ENCODE measurements at regions not wholly inside any gene's neighbourhood (a gene's known extent, or its start where the extent isn't known, plus 50 kb on each side); places are given as distances from the start of the nearest gene placed in this dataset. TPM values are rescaled to one million over a fixed set of nuclear protein-coding genes. Genes with fewer than 3 reads are reported as not detected.

DNA sequence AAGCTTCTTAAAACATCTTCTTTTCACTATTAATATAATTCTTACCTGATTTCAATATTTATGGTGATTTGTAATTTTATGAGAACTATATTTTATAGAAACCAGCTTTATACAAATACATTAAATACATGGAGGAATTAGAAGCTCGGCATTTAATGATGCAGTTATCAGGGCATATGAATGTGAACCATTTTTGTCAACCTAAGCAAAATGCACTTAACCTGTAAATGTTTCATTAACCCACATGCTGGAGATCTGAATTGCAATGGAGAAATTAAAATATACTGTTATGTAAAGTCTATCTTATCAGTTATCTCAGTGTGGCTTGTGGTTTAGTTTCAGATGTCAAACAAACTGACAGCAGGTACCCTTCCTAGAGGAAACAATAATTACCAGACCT is 63.2 kb upstream of the CDH12 start:
- Histone ChIP-seq H3K27ac (no peak overlapping the region), H3K9me2 (ENCODE audit: insufficient read depth) (no peaks in the 10 kb centered on the region), H3K79me2 (ENCODE audit: insufficient read depth) (no peaks in the 10 kb centered on the region), H3K4me2 (ENCODE audit: unreplicated experiment) (no peak overlapping the region), H3F3A (ENCODE audit: insufficient read depth) (no peaks in the 10 kb centered on the region), H3K4me1 (ENCODE audit: insufficient read depth) (no peaks in the 10 kb centered on the region), H3K36me3 (ENCODE audit: low read depth) (no peaks in the 10 kb centered on the region), H3K9ac (no peak overlapping the region), H3K4me3 (no peak overlapping the region), H4K20me1 (ENCODE audit: insufficient read depth) (no peaks in the 10 kb centered on the region), H2AFZ (no peak overlapping the region), H3K9me3 (ENCODE audit: low read depth) (no peaks in the 10 kb centered on the region), H3K27me3 (replicated peaks; ENCODE audit: insufficient read depth) (no peaks in the 10 kb centered on the region)
- in situ Hi-C loops (cut with MboI), result no loop called here
- TF ChIP-seq EZH2phosphoT487 (IDR thresholded peaks at IDR 0.05; ENCODE audit: insufficient read depth, low read depth) (no peak), EZH2 (IDR thresholded peaks at IDR 0.05; ENCODE audit: insufficient read depth, poor library complexity, severe bottlenecking) (no peak)
- WGBS, 2 experiments (ENCODE audit: low coverage in 1 of 2, low lambda C conversion rate in 2 of 2, missing lambda C conversion rate in 2 of 2), result 11 to 13% methylated on average over 1 of the region's 1 CpG
- DNase-seq, result no peak

DNA sequence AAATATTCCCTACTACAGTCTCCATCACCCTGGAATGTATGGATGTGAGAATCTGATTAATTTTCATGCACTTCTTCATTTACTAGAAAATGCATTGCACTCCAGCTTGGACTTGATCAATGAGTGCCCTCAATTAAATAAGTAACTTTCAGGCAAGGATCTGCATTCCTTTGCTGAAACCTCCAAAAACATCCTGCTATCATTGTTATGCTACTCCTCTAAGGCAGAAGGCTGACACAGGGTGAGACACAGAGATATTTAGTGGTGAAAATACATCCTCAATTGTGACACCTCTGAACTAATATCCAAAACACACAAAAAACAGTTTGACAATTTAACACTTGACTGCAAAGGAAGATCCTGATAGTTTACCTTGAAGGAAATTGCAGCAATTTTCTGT is 57.9 kb upstream of the CDH12 start:
- DNase-seq, result no peak
- Histone ChIP-seq H3K79me2 (ENCODE audit: insufficient read depth) (no peaks in the 10 kb centered on the region), H3K9ac (no peak overlapping the region), H3K27me3 (replicated peaks; ENCODE audit: insufficient read depth) (no peaks in the 10 kb centered on the region), H2AFZ (no peak overlapping the region), H3K4me2 (ENCODE audit: unreplicated experiment) (no peak overlapping the region), H3K27ac (no peak overlapping the region), H4K20me1 (ENCODE audit: insufficient read depth) (no peaks in the 10 kb centered on the region), H3K4me3 (no peak overlapping the region), H3K9me2 (ENCODE audit: insufficient read depth) (no peaks in the 10 kb centered on the region), H3K4me1 (ENCODE audit: insufficient read depth) (no peaks in the 10 kb centered on the region), H3F3A (ENCODE audit: insufficient read depth) (no peaks in the 10 kb centered on the region), H3K36me3 (ENCODE audit: low read depth) (no peaks in the 10 kb centered on the region), H3K9me3 (ENCODE audit: low read depth) (no peaks in the 10 kb centered on the region)
- in situ Hi-C loops (cut with MboI), result no loop called here
- TF ChIP-seq EZH2 (IDR thresholded peaks at IDR 0.05; ENCODE audit: insufficient read depth, poor library complexity, severe bottlenecking) (no peak), EZH2phosphoT487 (IDR thresholded peaks at IDR 0.05; ENCODE audit: insufficient read depth, low read depth) (no peak)

GRCh38 chr5:22910523-22910922 is 57.4 kb upstream of the CDH12 start:
- in situ Hi-C loops (cut with MboI), result no loop called here
- no peak for DNase-seq
- H3K4me1 ChIP-seq (ENCODE audit: insufficient read depth), result no peaks in the 10 kb centered on the region
- no peak overlapping the region for H3K9ac ChIP-seq
- TF ChIP-seq EZH2phosphoT487 (IDR thresholded peaks at IDR 0.05; ENCODE audit: insufficient read depth, low read depth) (no peak), EZH2 (IDR thresholded peaks at IDR 0.05; ENCODE audit: insufficient read depth, poor library complexity, severe bottlenecking) (no peak)
- no peaks in the 10 kb centered on the region for H4K20me1 ChIP-seq (ENCODE audit: insufficient read depth)
- no peak overlapping the region for H3K4me2 ChIP-seq (ENCODE audit: unreplicated experiment)
- H3K27ac ChIP-seq, result no peak overlapping the region
- no peak overlapping the region for H2AFZ ChIP-seq
- H3K4me3 ChIP-seq, result no peak overlapping the region
- no peaks in the 10 kb centered on the region for H3F3A ChIP-seq (ENCODE audit: insufficient read depth)
- H3K27me3 ChIP-seq (replicated peaks; ENCODE audit: insufficient read depth), result no peaks in the 10 kb centered on the region
- no peaks in the 10 kb centered on the region for H3K79me2 ChIP-seq (ENCODE audit: insufficient read depth)
- no peaks in the 10 kb centered on the region for H3K9me2 ChIP-seq (ENCODE audit: insufficient read depth)
- no peaks in the 10 kb centered on the region for H3K36me3 ChIP-seq (ENCODE audit: low read depth)
- 21 to 29% methylated on average over 1 of the region's 1 CpG for WGBS, 2 experiments (ENCODE audit: low coverage in 1 of 2, low lambda C conversion rate in 2 of 2, missing lambda C conversion rate in 2 of 2)
- no peaks in the 10 kb centered on the region for H3K9me3 ChIP-seq (ENCODE audit: low read depth)

DNA sequence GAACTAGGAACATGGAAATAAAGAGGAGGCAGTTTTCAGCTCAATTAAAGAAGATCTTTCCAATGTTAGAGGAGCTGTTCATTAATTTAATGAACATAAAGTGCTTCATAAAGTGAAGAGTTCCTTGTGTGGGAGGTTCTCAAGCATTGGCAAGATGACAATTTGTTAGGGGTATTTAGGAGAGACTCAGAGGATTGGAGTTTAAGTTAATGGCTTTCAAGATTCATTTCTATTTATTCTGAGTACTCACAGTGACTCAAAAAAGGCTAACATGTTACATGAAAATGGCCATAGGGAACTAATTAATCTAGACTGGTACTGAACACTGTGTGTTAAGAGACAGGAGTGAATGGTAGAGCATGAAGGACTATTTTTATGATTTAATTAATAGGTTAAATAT is 55.4 kb upstream of the CDH12 start:
- Histone ChIP-seq H3F3A (ENCODE audit: insufficient read depth) (no peaks in the 10 kb centered on the region), H2AFZ (no peak overlapping the region), H3K36me3 (ENCODE audit: low read depth) (no peaks in the 10 kb centered on the region), H3K27me3 (replicated peaks; ENCODE audit: insufficient read depth) (no peaks in the 10 kb centered on the region), H3K4me2 (ENCODE audit: unreplicated experiment) (no peak overlapping the region), H4K20me1 (ENCODE audit: insufficient read depth) (no peaks in the 10 kb centered on the region), H3K4me3 (no peak overlapping the region), H3K4me1 (ENCODE audit: insufficient read depth) (no peaks in the 10 kb centered on the region), H3K27ac (no peak overlapping the region), H3K9me2 (ENCODE audit: insufficient read depth) (no peaks in the 10 kb centered on the region), H3K79me2 (ENCODE audit: insufficient read depth) (no peaks in the 10 kb centered on the region), H3K9me3 (ENCODE audit: low read depth) (no peaks in the 10 kb centered on the region), H3K9ac (no peak overlapping the region)
- in situ Hi-C loops (cut with MboI), result no loop called here
- TF ChIP-seq EZH2 (IDR thresholded peaks at IDR 0.05; ENCODE audit: insufficient read depth, poor library complexity, severe bottlenecking), result no peak
- TF ChIP-seq EZH2phosphoT487 (IDR thresholded peaks at IDR 0.05; ENCODE audit: insufficient read depth, low read depth), result no peak
- DNase-seq, result no peak

- Histone ChIP-seq H3K9ac (no peak overlapping the region), H3F3A (ENCODE audit: insufficient read depth) (no peaks in the 10 kb centered on the region), H3K9me3 (ENCODE audit: low read depth) (no peaks in the 10 kb centered on the region), H3K4me2 (ENCODE audit: unreplicated experiment) (no peak overlapping the region), H3K4me3 (no peak overlapping the region), H3K4me1 (ENCODE audit: insufficient read depth) (no peaks in the 10 kb centered on the region), H3K36me3 (ENCODE audit: low read depth) (no peaks in the 10 kb centered on the region), H4K20me1 (ENCODE audit: insufficient read depth) (no peaks in the 10 kb centered on the region), H2AFZ (no peak overlapping the region), H3K27ac (no peak overlapping the region), H3K27me3 (replicated peaks; ENCODE audit: insufficient read depth) (no peaks in the 10 kb centered on the region), H3K79me2 (ENCODE audit: insufficient read depth) (no peaks in the 10 kb centered on the region), H3K9me2 (ENCODE audit: insufficient read depth) (no peaks in the 10 kb centered on the region)
- TF ChIP-seq EZH2phosphoT487 (IDR thresholded peaks at IDR 0.05; ENCODE audit: insufficient read depth, low read depth) (no peak), EZH2 (IDR thresholded peaks at IDR 0.05; ENCODE audit: insufficient read depth, poor library complexity, severe bottlenecking) (no peak)
- DNase-seq, result no peak
- in situ Hi-C loops (cut with MboI), result no loop called here
- 0 to 4% methylated on average over 1 of the region's 1 CpG for WGBS, 2 experiments (ENCODE audit: low coverage in 1 of 2, low lambda C conversion rate in 2 of 2, missing lambda C conversion rate in 2 of 2)
Measured at GRCh38 chr5:22908129-22908528, 55.0 kb upstream of the CDH12 start.

Small RNAs in the stretch of these regions (small RNA-seq; reads per million reads assigned to genes)
- not detected for gene RF00019 (ENCODE audit: low read depth, low replicate concordance)
